GM12878 (cell line): ENCODE measurements at regions not wholly inside any gene's neighbourhood (a gene's known extent, or its start where the extent isn't known, plus 50 kb on each side); places are given as distances from the start of the nearest gene placed in this dataset.

ENCODE experiments used
- ATAC-seq: fragments of 200-7000 bp; cut with Tn5 transposase; 3 replicates; pipeline ENCODE4 v1.9.1; 2020; ENCODE audit warnings: mild to moderate bottlenecking, moderate library complexity
- BruUV-seq: library from RNA; stranded (reverse); fragments of 400-500 nt; replicated peaks from 2 replicates; lab custom pipeline; 2021; lab: Mats Ljungman, UMichigan
- CTCF ChIA-PET: fragments of 300-600 bp; sonication (Branson Sonifier 250); formaldehyde crosslinking; extraction: SDS; loops from one replicate; lab custom pipeline; 2021; ENCODE audit warnings: inconsistent platforms; lab: Yijun Ruan, JAX
- POLR2A ChIA-PET: fragments of 350-600 bp; formaldehyde crosslinking; extraction: SDS; loops from one replicate; lab custom pipeline; 2021; ENCODE audit warnings: inconsistent platforms; lab: Charles Lee
- RAD21 ChIA-PET: fragments of 300-600 bp; sonication (Branson Sonifier 250); formaldehyde crosslinking; loops from one replicate; lab custom pipeline; 2023; ENCODE audit warnings: antibody characterized with exemption; ENCODE audit not compliant: unreplicated experiment; lab: Charles Lee
- SMC1A ChIA-PET: fragments of 300-600 bp; sonication (Branson Sonifier 250); formaldehyde crosslinking; loops from one replicate; lab custom pipeline; 2023; ENCODE audit not compliant: unreplicated experiment, uncharacterized antibody; lab: Charles Lee
- DNase-seq: peaks from one replicate; pipeline ENCODE4 v3.0.0-alpha.2; 2011; ENCODE audit warnings: low read depth, low spot score
- FAIRE-seq: peaks from 3 replicates; lab custom pipeline; 2011; peaks lifted over from hg19 to GRCh38; lab: Jason Lieb, UNC
- H2AFZ ChIP-seq: 2 replicates; pipeline ENCODE4 v1.6.0; 2011; ENCODE audit warnings: low read depth, low read length, control low read depth; ENCODE audit not compliant: control insufficient read depth
- H3K27ac ChIP-seq: 2 replicates; pipeline ENCODE4 v1.5.1; 2011; ENCODE audit warnings: control low read depth; ENCODE audit not compliant: control insufficient read depth, insufficient read depth
- H3K27me3 ChIP-seq, 2 experiments: replicated peaks in 1 of 2; 2 replicates each; pipeline versions ENCODE4 v1.6.0 to v1.6.1; 2011; ENCODE audit warnings: low read length in 1 of 2; ENCODE audit not compliant: control insufficient read depth in 2 of 2, insufficient read depth in 2 of 2
- H3K36me3 ChIP-seq, 2 experiments: 2 replicates each; pipeline ENCODE4 v1.5.1; 2011; ENCODE audit warnings: low read length in 1 of 2; ENCODE audit not compliant: control insufficient read depth in 2 of 2, insufficient read depth in 2 of 2
- H3K4me1 ChIP-seq: 2 replicates; pipeline ENCODE4 v1.6.1; 2011; ENCODE audit warnings: mild to moderate bottlenecking, low read length, moderate library complexity, mixed read lengths; ENCODE audit not compliant: control insufficient read depth, insufficient read depth
- H3K4me2 ChIP-seq: 2 replicates; pipeline ENCODE4 v1.6.0; 2011; ENCODE audit warnings: control low read depth; ENCODE audit not compliant: control insufficient read depth, insufficient read depth
- H3K4me3 ChIP-seq: fragments of 200-600 bp; sonication (generic); 2 replicates; pipeline ENCODE4 v1.5.1; 2016
- H3K79me2 ChIP-seq: 2 replicates; pipeline ENCODE4 v1.6.0; 2011; ENCODE audit warnings: low read length; ENCODE audit not compliant: control insufficient read depth, insufficient read depth
- H3K9ac ChIP-seq: 2 replicates; pipeline ENCODE4 v1.8.0; 2011; ENCODE audit warnings: low read length, control low read depth, mixed read lengths; ENCODE audit not compliant: control insufficient read depth, insufficient read depth
- H3K9me3 ChIP-seq: replicated peaks from 3 replicates; pipeline ENCODE4 v1.5.1; 2011; ENCODE audit warnings: mild to moderate bottlenecking, low read length; ENCODE audit not compliant: control insufficient read depth, insufficient read depth
- H4K20me1 ChIP-seq: 2 replicates; pipeline ENCODE4 v1.6.0; 2011; ENCODE audit not compliant: control insufficient read depth, insufficient read depth
- ASH2L ChIP-seq: fragments of 300-600, 200-600 bp; sonication (generic); IDR thresholded peaks from 2 replicates; pipeline ENCODE4 v1.6.1; 2017; ENCODE audit warnings: low read depth, mild to moderate bottlenecking, borderline replicate concordance
- EGR1 ChIP-seq, 2 experiments: IDR thresholded peaks; 1 replicate in 1 of 2; 2 replicates in 1 of 2; pipeline ENCODE4 v1.6.1; 2011 to 2012; ENCODE audit warnings: low read depth in 2 of 2, low read length in 2 of 2, borderline replicate concordance in 1 of 2, mild to moderate bottlenecking in 1 of 2, moderate library complexity in 1 of 2
- GABPA ChIP-seq: IDR thresholded peaks from 2 replicates; pipeline ENCODE4 v1.6.1; 2014; ENCODE audit warnings: antibody characterized with exemption, low read depth, mild to moderate bottlenecking, inconsistent platforms
- MEF2B ChIP-seq: fragments of 450-650 bp; IDR thresholded peaks from 2 replicates; pipeline ENCODE4 v1.6.1; 2018; ENCODE audit warnings: mild to moderate bottlenecking, moderate library complexity; ENCODE audit not compliant: partially characterized antibody, poor library complexity, severe bottlenecking
- RUNX3 ChIP-seq: IDR thresholded peaks from 2 replicates; pipeline ENCODE4 v1.6.1; 2012; ENCODE audit warnings: low read length, inconsistent platforms
- WGBS: methylation state at CpG from one replicate; pipeline ENCODE4 v1.1.6; 2016; ENCODE audit warnings: low lambda C conversion rate; ENCODE audit not compliant: insufficient replicate concordance, insufficient coverage; ENCODE audit errors: missing lambda C conversion rate; 5-methylcytosine and 5-hydroxymethylcytosine counted together
- in situ Hi-C: fragments of 300-500 bp; cut with MboI; formaldehyde crosslinking; loops from 9 replicates; pipeline ENCODE4 v1.14.3; 2018; ENCODE audit warnings: mixed read lengths
- intact Hi-C: fragments of 100-400 bp; cut with micrococcal nuclease; formaldehyde crosslinking; loops from one replicate; pipeline ENCODE4 v1.14.2; 2022; ENCODE audit not compliant: unreplicated experiment
- TF ChIP-seq, protein P1 (sequence below): IDR thresholded peaks from 2 replicates; pipeline ENCODE4 v1.6.1; 2011; ENCODE audit warnings: low read depth, low read length, improper control_type of control experiment, borderline replicate concordance

DNA sequence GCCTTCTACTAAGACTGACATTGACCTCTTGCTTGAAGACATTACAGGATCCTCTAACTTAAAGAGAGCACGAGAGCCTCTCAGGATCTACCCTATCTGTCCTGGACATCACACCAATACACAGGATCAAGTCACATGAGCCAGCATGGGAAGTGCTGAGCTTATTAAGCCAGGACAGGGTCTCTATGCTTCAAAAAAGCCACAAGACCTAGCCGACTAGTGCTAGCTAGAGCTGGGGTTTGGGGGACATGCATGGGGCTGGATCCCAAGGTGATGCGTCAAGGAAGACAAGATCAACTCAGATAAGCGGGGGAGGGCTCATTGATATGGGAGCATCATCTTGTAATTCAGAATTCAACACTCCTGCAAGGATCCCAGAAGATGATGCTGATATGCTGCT, 167.2 kb upstream of the TAB2 start:
- no peak for DNase-seq
- Histone ChIP-seq H3K4me3 (no peak overlapping the region), H3K79me2 (no peaks in the 10 kb centered on the region), H3K27ac (no peak overlapping the region), H3K9ac (no peak overlapping the region), H3K4me1 (peaks cover 4% of the 10 kb centered on the region), H3K36me3 (no peaks in the 10 kb centered on the region), H2AFZ (no peak overlapping the region), H3K9me3 (peaks cover 1% of the 10 kb centered on the region; the same call in 1 of the 3 replicates), H3K4me2 (no peak overlapping the region), H4K20me1 (no peaks in the 10 kb centered on the region), H3K27me3 (no peaks in the 10 kb centered on the region)
- in situ Hi-C loops (no loop called here), intact Hi-C loops (no loop called here)
- ChIA-PET POLR2A (no interaction called here), CTCF (interaction anchor here (1.2 to 2.0 kb wide), 4 partner anchors 10 to 70 kb away, joined by 3 to 8 read pairs (median 6); no protein-coding TSS in a partner anchor), SMC1A (interaction anchor here (0.8 to 1.6 kb wide), 6 partner anchors 10 to 282 kb away, joined by 3 to 4 read pairs (median 3); no protein-coding TSS in a partner anchor), RAD21 (interaction anchor here (1.0 to 1.4 kb wide), 3 partner anchors 45 to 271 kb away, joined by 3 to 5 read pairs (median 3); no protein-coding TSS in a partner anchor)
- TF ChIP-seq MEF2B: no peak
- TF ChIP-seq, protein P1, sequence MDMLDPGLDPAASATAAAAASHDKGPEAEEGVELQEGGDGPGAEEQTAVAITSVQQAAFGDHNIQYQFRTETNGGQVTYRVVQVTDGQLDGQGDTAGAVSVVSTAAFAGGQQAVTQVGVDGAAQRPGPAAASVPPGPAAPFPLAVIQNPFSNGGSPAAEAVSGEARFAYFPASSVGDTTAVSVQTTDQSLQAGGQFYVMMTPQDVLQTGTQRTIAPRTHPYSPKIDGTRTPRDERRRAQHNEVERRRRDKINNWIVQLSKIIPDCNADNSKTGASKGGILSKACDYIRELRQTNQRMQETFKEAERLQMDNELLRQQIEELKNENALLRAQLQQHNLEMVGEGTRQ: no peak
- no peak for TF ChIP-seq ASH2L
- 47% methylated on average over 4 of the region's 4 CpGs for WGBS
- FAIRE-seq: no peak
- no TSS peak for BruUV-seq
- ATAC-seq: no peak

DNA sequence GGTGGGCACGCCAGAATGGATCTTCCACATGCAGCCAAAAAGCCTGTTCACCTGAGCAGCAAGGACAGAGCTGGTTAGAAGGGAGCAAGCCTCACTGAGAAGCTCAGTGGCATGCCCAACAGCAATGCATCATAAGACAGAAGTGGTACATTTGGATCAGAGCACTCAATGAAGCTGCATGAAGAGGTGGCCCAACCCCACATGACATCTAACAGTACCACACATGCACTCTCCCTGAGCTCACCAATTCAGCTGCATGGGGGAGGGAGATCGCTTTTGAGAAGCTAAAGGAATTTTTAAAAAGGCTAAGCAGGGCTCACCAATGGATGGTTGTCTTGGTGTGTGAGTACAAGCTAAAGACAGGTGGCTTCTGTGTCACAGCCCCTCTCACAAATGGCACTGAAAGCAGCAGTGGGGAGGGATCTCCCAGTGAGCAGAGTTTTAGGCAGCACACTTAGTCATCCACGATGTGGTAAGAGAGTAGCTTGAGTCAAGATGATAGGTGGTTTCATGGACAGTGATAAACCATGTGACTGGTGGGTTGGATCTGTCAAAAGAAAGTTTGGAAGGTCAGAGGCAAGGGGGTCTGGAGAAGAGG, 166.6 kb upstream of the TAB2 start:
- Histone ChIP-seq H4K20me1 (no peaks in the 10 kb centered on the region), H3K9me3 (peaks cover 1% of the 10 kb centered on the region; the same call in 1 of the 3 replicates), H3K27me3 (no peaks in the 10 kb centered on the region), H3K4me1 (peaks cover 4% of the 10 kb centered on the region), H3K9ac (no peak overlapping the region)
- no peak for FAIRE-seq
- no TSS peak for BruUV-seq
- intact Hi-C loops: no loop called here
- WGBS: 39% methylated on average over 3 of the region's 3 CpGs
- TF ChIP-seq GABPA (no peak), EGR1 (IDR thresholded peaks at IDR 0.05; ENCODE audit: borderline replicate concordance in 1 of 2, low read depth in 2 of 2, low read length in 2 of 2) (no peak), RUNX3 (peak; percentile 31; the same call in 1 of the 2 replicates)
- TF ChIP-seq, all 136 proteins: peak for 1
- ChIA-PET POLR2A (interaction anchor here (0.7 kb wide), 1 partner anchor 10 kb away, joined by 3 read pairs; no protein-coding TSS in a partner anchor), CTCF (interaction anchor here (1.2 to 2.0 kb wide), 4 partner anchors 11 to 70 kb away, joined by 3 to 8 read pairs (median 6); no protein-coding TSS in a partner anchor), SMC1A (interaction anchor here (0.8 to 1.6 kb wide), 6 partner anchors 13 to 281 kb away, joined by 3 to 4 read pairs (median 3); no protein-coding TSS in a partner anchor), RAD21 (interaction anchor here (0.7 to 1.4 kb wide), 4 partner anchors 44 to 270 kb away, joined by 3 to 5 read pairs (median 3); no protein-coding TSS in a partner anchor)
- in situ Hi-C loops: no loop called here
- Histone ChIP-seq H3K79me2 (no peaks in the 10 kb centered on the region), H3K4me2 (no peak overlapping the region), H3K4me3 (no peak overlapping the region), H3K36me3 (no peaks in the 10 kb centered on the region), H2AFZ (no peak overlapping the region), H3K27ac (no peak overlapping the region)
- ATAC-seq: peak; percentile 31; the same call in 2 of the 3 replicates
- DNase-seq: no peak
